Skeletal muscle cell (primary cell): ENCODE measurements at regions not wholly inside any gene's neighbourhood (a gene's known extent, or its start where the extent isn't known, plus 50 kb on each side); places are given as distances from the start of the nearest gene placed in this dataset.

Source experiments
- DNase-seq: peaks from one replicate; pipeline ENCODE4 v3.0.0-alpha.2; 2010; ENCODE audit warnings: low read depth
- H3K4me3 ChIP-seq: 2 replicates; pipeline ENCODE4 v1.5.1; 2011; ENCODE audit warnings: low read depth, mild to moderate bottlenecking, control low read depth, low read length, moderate library complexity

DNA sequence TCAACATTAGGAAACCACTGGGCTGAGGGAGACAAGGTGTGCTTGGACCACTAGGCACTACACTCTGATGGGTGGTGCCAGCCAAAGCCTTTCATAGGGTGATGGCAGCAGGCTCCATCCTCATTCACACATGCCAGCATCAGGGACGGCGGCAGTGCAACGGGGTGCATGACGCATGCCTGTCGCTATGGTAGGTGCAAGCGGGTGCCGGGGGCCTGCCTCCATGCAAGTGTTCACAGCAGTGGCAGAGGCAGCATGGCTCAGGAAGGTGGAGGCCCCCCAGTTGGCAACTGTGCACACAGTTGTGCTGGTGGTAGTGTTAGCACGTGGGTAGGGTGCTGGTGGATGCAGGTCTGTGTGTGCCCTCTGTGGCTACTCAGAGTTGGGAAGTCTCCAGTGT is 184.1 kb downstream of the RELL1 start:
- H3K4me3 ChIP-seq = no peak overlapping the region
- no peak for DNase-seq
